HEK293T (cell line): ENCODE measurements at regions not wholly inside any gene's neighbourhood (a gene's known extent, or its start where the extent isn't known, plus 50 kb on each side); places are given as distances from the start of the nearest gene placed in this dataset.

ENCODE experiments used
- CTCF ChIA-PET: fragments of 350-600 bp; formaldehyde crosslinking; extraction: SDS; loops from one replicate; lab custom pipeline; 2021; ENCODE audit warnings: antibody characterized with exemption, inconsistent platforms; lab: Yijun Ruan, JAX
- POLR2A ChIA-PET: fragments of 350-600 bp; formaldehyde crosslinking; extraction: SDS; loops from one replicate; lab custom pipeline; 2020; ENCODE audit warnings: antibody characterized with exemption, inconsistent platforms; lab: Yijun Ruan, JAX
- DNase-seq: peaks from one replicate; pipeline ENCODE4 v3.0.0; 2012; ENCODE audit warnings: mixed read lengths; ENCODE audit errors: extremely low spot score
- ARNT ChIP-seq: fragments of 450-650 bp; IDR thresholded peaks from 2 replicates; pipeline ENCODE4 v1.6.1; 2017; ENCODE audit warnings: mild to moderate bottlenecking
- BHLHE40 ChIP-seq: fragments of 450-650 bp; IDR thresholded peaks from 2 replicates; pipeline ENCODE4 v1.6.1; 2016; ENCODE audit warnings: mild to moderate bottlenecking, moderate library complexity, borderline replicate concordance
- CTBP1 ChIP-seq: fragments of 450-650 bp; IDR thresholded peaks from 2 replicates; pipeline ENCODE4 v1.6.1; 2016; ENCODE audit warnings: borderline replicate concordance
- ELF4 ChIP-seq: fragments of 450-650 bp; IDR thresholded peaks from 2 replicates; pipeline ENCODE4 v1.6.1; 2017; ENCODE audit warnings: antibody characterized with exemption
- FOXA1 ChIP-seq: fragments of 450-650 bp; IDR thresholded peaks from 2 replicates; pipeline ENCODE4 v1.6.1; 2016; ENCODE audit warnings: mild to moderate bottlenecking
- FOXK2 ChIP-seq: fragments of 450-650 bp; IDR thresholded peaks from 2 replicates; pipeline ENCODE4 v1.6.1; 2016; ENCODE audit warnings: mild to moderate bottlenecking
- FOXM1 ChIP-seq: fragments of 450-650 bp; IDR thresholded peaks from 2 replicates; pipeline ENCODE4 v1.6.1; 2017; ENCODE audit warnings: mild to moderate bottlenecking, borderline replicate concordance
- HDGF ChIP-seq: fragments of 450-650 bp; IDR thresholded peaks from 2 replicates; pipeline ENCODE4 v1.6.1; 2017; ENCODE audit warnings: antibody characterized with exemption, borderline replicate concordance
- L3MBTL2 ChIP-seq: fragments of 450-650 bp; conservative IDR thresholded peaks from 2 replicates; pipeline ENCODE4 v1.6.1; 2016; ENCODE audit warnings: mild to moderate bottlenecking
- LEF1 ChIP-seq: fragments of 450-650 bp; IDR thresholded peaks from 2 replicates; pipeline ENCODE4 v1.6.1; 2017; ENCODE audit warnings: mild to moderate bottlenecking, borderline replicate concordance
- NFRKB ChIP-seq: fragments of 450-650 bp; IDR thresholded peaks from 2 replicates; pipeline ENCODE4 v1.6.1; 2016; ENCODE audit warnings: mild to moderate bottlenecking, moderate library complexity
- PKNOX1 ChIP-seq: fragments of 450-650 bp; IDR thresholded peaks from 2 replicates; pipeline ENCODE4 v1.6.1; 2016
- SP1 ChIP-seq: fragments of 450-650 bp; IDR thresholded peaks from 2 replicates; pipeline ENCODE4 v1.6.1; 2017
- SUZ12 ChIP-seq: fragments of 450-650 bp; IDR thresholded peaks from 2 replicates; pipeline ENCODE4 v1.6.1; 2016; ENCODE audit warnings: mild to moderate bottlenecking
- TARDBP ChIP-seq: fragments of 450-650 bp; IDR thresholded peaks from 2 replicates; pipeline ENCODE4 v1.6.1; 2016
- ZNF384 ChIP-seq: fragments of 450-650 bp; IDR thresholded peaks from 2 replicates; pipeline ENCODE4 v1.6.1; 2016

DNA sequence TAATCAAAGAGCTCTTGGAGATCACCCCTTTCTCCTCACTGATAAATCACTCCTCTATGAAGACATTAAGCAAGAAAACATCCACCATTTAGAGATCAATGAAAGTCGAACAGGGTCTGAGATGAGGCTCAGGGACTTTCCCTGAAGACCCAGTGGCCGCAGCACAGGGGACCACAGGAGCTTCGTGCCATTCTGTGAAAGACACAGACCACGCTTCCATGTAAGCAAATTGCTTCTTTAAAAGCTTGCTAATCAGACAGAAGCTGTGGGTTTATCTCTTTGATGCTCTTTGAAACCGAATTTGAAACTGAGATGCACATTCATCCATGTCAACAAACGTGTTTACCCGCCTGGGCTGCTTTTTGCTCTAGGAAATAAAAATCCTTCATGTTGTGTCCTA, 231.9 kb upstream of the PPP2R2D start:
- POLR2A ChIA-PET, result no interaction called here
- DNase-seq, result no peak
- CTCF ChIA-PET, result no interaction called here
- TF ChIP-seq ELF4, result no peak
- TF ChIP-seq NFRKB, result no peak
- TF ChIP-seq SUZ12, result no peak
- no peak for TF ChIP-seq ZNF384
- TF ChIP-seq LEF1, result no peak
- TF ChIP-seq BHLHE40, result no peak
- TF ChIP-seq FOXM1, result no peak
- TF ChIP-seq L3MBTL2, result no peak
- TF ChIP-seq ARNT, result no peak
- no peak for TF ChIP-seq CTBP1
- TF ChIP-seq HDGF, result no peak
- TF ChIP-seq FOXA1, result no peak
- TF ChIP-seq FOXK2, result no peak
- no peak for TF ChIP-seq PKNOX1
- TF ChIP-seq SP1, result no peak
- no peak for TF ChIP-seq TARDBP

DNA sequence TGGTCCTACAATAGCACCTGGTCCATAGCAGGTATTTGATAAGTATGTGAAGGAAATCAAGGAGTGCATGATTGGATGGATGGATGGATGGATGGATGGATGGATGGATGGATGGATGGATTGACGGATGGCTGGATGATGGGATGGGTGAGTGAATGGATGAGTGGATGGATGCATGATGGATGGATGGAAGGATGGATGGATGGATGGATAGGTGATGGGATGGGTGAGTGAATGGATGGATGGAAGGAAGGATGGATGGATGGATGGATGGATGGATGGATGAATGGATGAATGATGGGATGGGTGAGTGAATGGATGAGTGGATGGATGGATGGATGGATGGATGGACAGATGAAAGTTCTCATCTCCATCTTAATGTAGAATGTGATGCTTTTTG, 231.0 kb upstream of the PPP2R2D start:
- no peak for DNase-seq
- TF ChIP-seq ELF4, result no peak
- TF ChIP-seq SP1, result no peak
- TF ChIP-seq NFRKB, result no peak
- no peak for TF ChIP-seq FOXK2
- TF ChIP-seq LEF1, result no peak
- no peak for TF ChIP-seq ARNT
- no peak for TF ChIP-seq ZNF384
- no peak for TF ChIP-seq TARDBP
- TF ChIP-seq BHLHE40, result no peak
- TF ChIP-seq PKNOX1, result no peak
- no peak for TF ChIP-seq FOXM1
- TF ChIP-seq FOXA1, result no peak
- no peak for TF ChIP-seq HDGF
- TF ChIP-seq SUZ12, result no peak
- ChIA-PET POLR2A (no interaction called here), CTCF (no interaction called here)

DNA sequence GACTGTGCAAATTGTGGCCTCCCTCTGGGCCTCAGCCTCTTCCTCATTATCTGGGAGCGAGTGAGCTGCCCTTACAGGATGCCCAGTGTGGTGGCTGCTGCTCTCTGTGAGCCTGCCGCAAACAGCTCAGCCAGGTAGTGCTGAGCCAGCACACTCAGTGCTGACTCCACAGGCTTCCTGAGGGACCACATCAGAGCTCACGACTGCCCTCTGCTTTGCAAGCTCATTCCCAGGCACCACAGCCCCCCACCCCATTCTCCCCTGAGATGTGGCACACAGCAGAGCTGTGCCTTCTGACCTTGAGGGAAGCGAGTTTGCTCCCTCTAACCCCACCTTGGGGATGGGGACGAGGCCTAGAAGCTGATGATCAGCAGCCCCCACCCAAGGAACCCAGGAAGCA, 230.5 kb upstream of the PPP2R2D start:
- ChIA-PET POLR2A (no interaction called here), CTCF (no interaction called here)
- DNase-seq, result no peak
- no peak for TF ChIP-seq FOXA1
- TF ChIP-seq ARNT, result no peak
- TF ChIP-seq FOXM1, result no peak

DNA sequence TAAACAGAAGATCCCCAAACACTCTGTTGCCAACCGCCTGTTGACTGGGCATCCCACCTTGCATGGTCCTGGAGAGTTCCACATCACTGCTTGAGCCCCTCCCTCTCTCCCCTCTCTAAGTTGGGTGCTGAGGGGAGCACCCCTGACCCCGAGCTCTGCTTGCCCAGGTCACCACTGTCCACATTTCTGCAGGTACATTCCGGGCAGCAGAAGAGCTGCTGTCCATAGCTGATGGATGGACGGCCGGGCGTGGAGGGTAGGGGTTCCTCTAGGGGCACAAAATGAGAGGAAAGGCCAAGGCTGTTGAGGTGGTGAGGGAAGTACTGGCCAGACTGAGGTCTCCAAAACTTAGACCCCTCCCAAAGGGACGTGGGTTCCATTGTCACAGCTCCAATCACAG, 227.4 kb upstream of the PPP2R2D start:
- CTCF ChIA-PET, result no interaction called here

GRCh38 chr10:131674130-131674529, 226.7 kb upstream of the PPP2R2D start:
- ChIA-PET CTCF (no interaction called here), POLR2A (no interaction called here)
- no peak for DNase-seq
- no peak for TF ChIP-seq FOXM1
- no peak for TF ChIP-seq LEF1
- TF ChIP-seq ARNT, result no peak
- TF ChIP-seq ELF4, result no peak
- TF ChIP-seq FOXA1, result no peak
- no peak for TF ChIP-seq TARDBP
- no peak for TF ChIP-seq PKNOX1
- no peak for TF ChIP-seq SP1
- TF ChIP-seq NFRKB, result no peak
- no peak for TF ChIP-seq BHLHE40
- no peak for TF ChIP-seq FOXK2

More for the DNA sequence above, 227.4 kb upstream of the PPP2R2D start:
- POLR2A ChIA-PET, result no interaction called here
- DNase-seq, result no peak
- TF ChIP-seq ARNT, result no peak
- no peak for TF ChIP-seq FOXA1
- TF ChIP-seq ELF4, result no peak
- TF ChIP-seq FOXK2, result no peak
- TF ChIP-seq NFRKB, result no peak
- no peak for TF ChIP-seq L3MBTL2
- no peak for TF ChIP-seq SUZ12
- no peak for TF ChIP-seq SP1
- no peak for TF ChIP-seq LEF1
- TF ChIP-seq PKNOX1, result no peak
- no peak for TF ChIP-seq TARDBP

GRCh38 chr10:131675104-131675503, 225.7 kb upstream of the PPP2R2D start:
- no peak for DNase-seq
- ChIA-PET CTCF (no interaction called here), POLR2A (no interaction called here)
- no peak for TF ChIP-seq SUZ12
- TF ChIP-seq ARNT, result no peak
- TF ChIP-seq CTBP1, result no peak
- TF ChIP-seq NFRKB, result no peak
- TF ChIP-seq BHLHE40, result no peak
- no peak for TF ChIP-seq HDGF
- no peak for TF ChIP-seq PKNOX1
- TF ChIP-seq FOXM1, result no peak
- no peak for TF ChIP-seq FOXK2
- TF ChIP-seq SP1, result no peak
- TF ChIP-seq L3MBTL2, result no peak
- TF ChIP-seq LEF1, result no peak
- TF ChIP-seq ZNF384, result no peak
- TF ChIP-seq FOXA1, result no peak
- no peak for TF ChIP-seq TARDBP
